SIG-M5 treated with dmso at 0.1 percent for 504 hours (cell line): ENCODE measurements at regions not wholly inside any gene's neighbourhood (a gene's known extent, or its start where the extent isn't known, plus 50 kb on each side); places are given as distances from the start of the nearest gene placed in this dataset.
"Not testable (repeated sequence)": the region's sequence is repeated elsewhere in the genome, so short reads cannot be mapped to it uniquely, and the experiment has no call there.

Experiments used
- DNase-seq: peaks from one replicate; lab custom pipeline; 2025; ENCODE audit not compliant: unreplicated experiment; lab: John Stamatoyannopoulos, UW

DNA sequence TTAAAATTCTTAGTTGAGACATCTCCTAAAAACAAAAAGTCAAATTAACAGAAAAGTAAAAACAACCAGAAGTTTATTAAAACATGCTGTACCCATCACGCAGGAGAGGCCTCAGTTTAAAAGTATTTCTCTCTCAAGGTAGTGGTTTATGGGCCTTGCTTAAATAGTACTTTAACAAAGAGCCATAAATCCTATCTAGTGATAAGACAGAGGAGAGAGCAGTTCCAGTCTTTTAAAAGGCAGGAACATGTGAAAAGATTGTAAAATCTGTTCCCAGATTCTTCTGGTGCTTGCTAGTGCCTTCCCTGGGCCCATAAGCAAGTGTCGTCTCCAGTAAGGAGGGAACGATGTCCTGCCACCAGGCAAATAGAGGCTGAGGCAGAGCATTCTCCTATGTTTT lies 476.3 kb upstream of the ADGRL3 start:
- no peak for DNase-seq

- no peak for DNase-seq
Measured at GRCh38 chr4:60724623-60725022, 475.5 kb upstream of the ADGRL3 start.

DNA sequence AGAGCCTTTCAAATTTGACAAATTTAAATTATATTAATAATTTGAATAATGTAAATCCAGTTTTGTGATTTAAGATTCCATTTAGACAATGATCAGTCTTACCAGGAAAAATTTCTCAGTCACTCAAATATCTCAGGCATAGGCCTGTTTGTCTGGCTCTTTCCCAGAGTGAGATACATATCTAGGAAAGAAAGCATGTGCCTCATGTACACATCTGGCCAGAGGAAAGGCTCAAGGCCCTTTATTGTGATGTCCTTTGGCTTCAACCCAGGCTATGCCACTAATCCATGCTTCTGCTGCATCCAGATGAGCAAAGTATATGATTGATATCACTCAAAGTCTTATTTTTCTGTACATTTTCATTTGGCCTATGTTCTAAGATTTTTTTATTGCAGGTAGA lies 473.3 kb upstream of the ADGRL3 start:
- no peak for DNase-seq

GRCh38 chr4:60729194-60729593 lies 470.9 kb upstream of the ADGRL3 start:
- DNase-seq: no peak

DNA sequence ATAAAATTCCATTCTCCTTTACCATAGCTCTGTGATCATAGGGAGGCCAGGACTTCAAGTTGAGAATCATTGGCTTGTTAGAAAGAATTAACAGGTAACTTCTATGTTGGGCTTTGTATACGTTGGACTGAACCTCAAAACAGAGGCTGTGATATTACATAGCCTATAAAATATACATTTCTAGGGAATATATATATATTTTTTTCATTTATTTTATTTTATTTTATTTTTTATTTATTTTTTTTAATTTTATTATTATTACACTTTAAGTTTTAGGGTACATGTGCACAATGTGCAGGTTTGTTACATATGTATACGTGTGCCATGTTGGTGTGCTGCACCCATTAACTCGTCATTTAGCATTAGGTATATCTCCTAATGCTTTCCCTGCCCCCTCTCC lies 470.4 kb upstream of the ADGRL3 start:
- DNase-seq: not testable (repeated sequence)

GRCh38 chr4:60737858-60738257 lies 462.3 kb upstream of the ADGRL3 start:
- DNase-seq: no peak

- DNase-seq: no peak
Measured at GRCh38 chr4:60743654-60744053, 456.5 kb upstream of the ADGRL3 start.

DNA sequence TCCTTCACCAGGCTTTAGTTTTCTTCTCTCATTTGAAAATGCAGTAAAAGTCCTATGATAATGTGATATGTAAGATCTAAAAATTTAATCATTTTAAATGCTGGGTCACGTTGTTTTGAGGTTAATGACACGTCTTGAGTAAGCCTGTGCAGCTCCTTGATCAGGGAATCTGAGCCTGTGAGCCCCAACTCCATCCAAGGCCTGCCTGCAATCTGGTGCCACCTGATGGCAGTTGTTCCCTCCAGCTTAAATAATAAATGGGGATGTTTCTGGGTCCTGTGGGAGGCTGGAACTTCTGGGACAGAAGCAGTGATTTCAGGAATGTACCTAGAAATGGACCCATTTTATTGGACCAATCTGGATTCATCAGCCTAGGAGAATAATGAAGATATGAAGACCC lies 455.4 kb upstream of the ADGRL3 start:
- DNase-seq: no peak

- DNase-seq: no peak
Measured at GRCh38 chr4:60745800-60746571, 454.1 kb upstream of the ADGRL3 start.

DNA sequence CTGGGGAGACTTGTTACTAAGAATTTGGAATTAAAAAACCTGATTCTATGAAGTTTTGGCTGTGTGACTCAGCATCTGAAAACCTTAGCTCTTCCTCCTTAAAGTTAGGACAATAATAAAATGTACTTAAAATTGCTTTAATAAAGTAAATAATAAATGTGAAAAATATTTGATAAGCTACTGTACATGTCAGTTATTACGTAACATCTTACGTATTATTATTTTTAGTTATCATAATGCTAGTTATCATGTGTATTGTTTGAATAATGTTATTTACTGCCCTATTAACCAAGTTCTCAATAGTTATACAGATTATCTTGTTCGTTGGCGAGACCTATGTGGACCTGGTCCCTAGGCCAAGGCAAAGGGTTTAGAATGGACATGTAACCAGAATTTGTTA lies 449.2 kb upstream of the ADGRL3 start:
- no peak for DNase-seq

GRCh38 chr4:60757986-60758680 lies 442.0 kb upstream of the ADGRL3 start:
- no peak for DNase-seq

- DNase-seq: no peak
Measured at GRCh38 chr4:60759518-60760245, 440.4 kb upstream of the ADGRL3 start.

DNA sequence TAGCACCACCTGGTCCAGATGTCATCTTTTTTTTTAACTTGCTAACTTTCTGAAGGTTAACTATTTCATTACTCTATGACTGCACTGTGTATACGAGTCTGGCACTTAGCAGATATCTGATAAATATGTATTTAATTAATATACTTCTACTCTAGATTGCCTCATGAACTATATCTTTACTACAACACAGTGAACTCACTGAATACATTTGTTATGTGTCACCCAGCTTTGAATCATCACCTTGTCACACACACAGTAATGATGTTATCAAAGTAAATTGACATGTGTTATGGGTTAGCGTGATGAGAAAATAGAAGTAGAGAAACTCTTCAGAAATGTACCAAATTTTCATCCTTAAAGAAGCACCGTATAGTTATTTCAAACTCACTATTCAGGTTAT lies 419.3 kb upstream of the ADGRL3 start:
- no peak for DNase-seq

DNA sequence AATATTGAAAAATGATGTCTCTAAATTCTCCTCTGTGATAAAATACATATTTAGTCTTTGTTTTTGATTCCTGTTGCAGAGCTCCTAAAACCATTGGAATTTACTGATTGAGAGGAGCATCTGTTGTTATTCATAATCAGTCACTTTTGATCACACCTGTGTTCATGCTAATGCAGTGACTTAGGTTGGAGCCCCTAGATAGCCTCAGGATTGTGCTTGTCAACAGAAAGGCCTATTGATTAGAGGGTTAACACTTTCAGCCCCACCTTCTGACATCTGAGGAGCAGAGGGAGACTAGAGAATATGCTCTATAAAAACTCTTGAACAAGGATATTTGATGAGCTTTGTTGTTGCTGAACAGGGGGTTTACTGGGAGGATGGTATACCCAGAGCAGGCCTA lies 409.5 kb upstream of the ADGRL3 start:
- no peak for DNase-seq

DNA sequence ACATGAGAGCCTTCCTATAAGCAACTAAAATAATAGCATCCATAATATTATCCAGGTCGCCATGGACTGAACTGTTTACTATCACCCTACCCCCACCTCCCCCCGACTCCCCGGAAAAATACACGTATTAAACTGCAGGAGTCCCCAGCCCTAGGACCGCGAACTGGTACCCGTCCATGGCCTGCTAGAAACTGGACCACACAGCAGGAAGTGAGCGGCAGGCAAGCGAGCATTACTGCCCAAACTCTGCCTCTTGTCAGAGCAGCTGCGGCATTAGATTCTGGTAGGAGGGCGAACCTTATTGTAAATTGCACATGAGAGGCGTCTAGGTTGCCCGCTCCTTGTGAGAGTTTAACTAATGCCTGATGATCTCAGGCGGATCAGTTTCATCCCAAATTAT lies 405.8 kb upstream of the ADGRL3 start:
- DNase-seq: no peak

DNA sequence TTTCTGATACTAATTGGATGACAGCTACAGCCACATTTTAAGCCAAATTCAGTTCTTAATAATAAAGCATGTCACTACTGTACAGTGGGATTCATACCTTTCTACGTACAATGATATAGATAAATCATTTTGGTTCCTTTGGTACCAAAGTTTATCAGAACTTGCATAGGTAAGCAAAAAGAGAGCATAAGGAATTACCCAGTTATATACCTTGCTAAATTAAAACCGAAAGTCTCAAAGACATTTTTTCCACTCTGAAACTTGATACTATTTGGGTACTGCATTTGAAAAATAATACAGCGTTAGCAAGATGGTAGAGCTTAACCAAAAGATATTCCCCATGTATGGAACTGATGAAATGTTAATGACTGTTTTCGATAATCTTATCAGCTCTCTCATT lies 400.9 kb upstream of the ADGRL3 start:
- no peak for DNase-seq

GRCh38 chr4:60800701-60801100 lies 399.4 kb upstream of the ADGRL3 start:
- DNase-seq: no peak

- peak; percentile 36 for DNase-seq
Measured at GRCh38 chr4:60805500-60806313, 394.4 kb upstream of the ADGRL3 start.

DNA sequence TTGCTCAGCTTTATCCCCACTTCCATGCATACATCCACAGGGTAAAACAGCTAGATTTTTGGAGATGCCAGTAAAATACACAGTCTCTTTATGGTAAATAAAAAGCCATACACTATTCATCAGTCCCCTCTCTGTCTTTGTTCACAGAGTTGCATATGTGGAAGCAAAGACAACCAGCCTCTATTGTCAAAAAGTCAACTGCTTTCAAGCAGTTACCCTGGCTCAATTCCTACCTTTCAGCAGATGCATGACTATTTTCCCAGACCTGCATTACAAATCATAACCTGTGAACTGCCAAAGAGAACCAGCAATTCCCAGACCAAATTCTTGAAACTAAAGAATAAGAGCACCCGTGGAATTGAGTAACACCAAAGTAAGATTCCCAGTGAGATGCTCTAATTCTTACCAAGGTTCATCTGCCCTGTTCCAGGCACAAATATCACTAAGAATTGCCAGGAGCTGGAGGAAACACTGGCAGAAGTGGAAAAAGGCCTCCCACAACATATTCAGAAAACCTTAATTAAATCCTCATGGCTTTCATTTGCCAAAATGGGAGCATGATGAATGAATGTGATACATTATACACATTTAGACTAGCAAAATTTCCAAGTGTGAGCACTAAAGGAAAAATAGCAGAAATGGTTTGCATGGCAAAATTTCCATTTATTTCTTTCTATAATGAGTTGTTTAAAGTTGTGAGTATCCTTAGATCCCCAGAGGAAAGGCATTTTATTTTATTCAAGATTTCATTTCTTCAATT lies 391.2 kb upstream of the ADGRL3 start:
- DNase-seq: no peak

- no peak for DNase-seq
Measured at GRCh38 chr4:60809486-60809800, 390.7 kb upstream of the ADGRL3 start.

GRCh38 chr4:60812811-60813210 lies 387.3 kb upstream of the ADGRL3 start:
- no peak for DNase-seq
